GM12878 (cell line): ENCODE measurements at regions not wholly inside any gene's neighbourhood (a gene's known extent, or its start where the extent isn't known, plus 50 kb on each side); places are given as distances from the start of the nearest gene placed in this dataset.

Experiments
- ATAC-seq: fragments of 200-7000 bp; cut with Tn5 transposase; 3 replicates; pipeline ENCODE4 v1.9.1; 2020; ENCODE audit warnings: mild to moderate bottlenecking, moderate library complexity
- BruUV-seq: library from RNA; stranded (reverse); fragments of 400-500 nt; replicated peaks from 2 replicates; lab custom pipeline; 2021; lab: Mats Ljungman, UMichigan
- CTCF ChIA-PET: fragments of 300-600 bp; sonication (Branson Sonifier 250); formaldehyde crosslinking; extraction: SDS; loops from one replicate; lab custom pipeline; 2021; ENCODE audit warnings: inconsistent platforms; lab: Yijun Ruan, JAX
- POLR2A ChIA-PET: fragments of 350-600 bp; formaldehyde crosslinking; extraction: SDS; loops from one replicate; lab custom pipeline; 2021; ENCODE audit warnings: inconsistent platforms; lab: Charles Lee
- RAD21 ChIA-PET: fragments of 300-600 bp; sonication (Branson Sonifier 250); formaldehyde crosslinking; loops from one replicate; lab custom pipeline; 2023; ENCODE audit warnings: antibody characterized with exemption; ENCODE audit not compliant: unreplicated experiment; lab: Charles Lee
- SMC1A ChIA-PET: fragments of 300-600 bp; sonication (Branson Sonifier 250); formaldehyde crosslinking; loops from one replicate; lab custom pipeline; 2023; ENCODE audit not compliant: unreplicated experiment, uncharacterized antibody; lab: Charles Lee
- DNase-seq: peaks from one replicate; pipeline ENCODE4 v3.0.0-alpha.2; 2011; ENCODE audit warnings: low read depth, low spot score
- FAIRE-seq: peaks from 3 replicates; lab custom pipeline; 2011; peaks lifted over from hg19 to GRCh38; lab: Jason Lieb, UNC
- H2AFZ ChIP-seq: 2 replicates; pipeline ENCODE4 v1.6.0; 2011; ENCODE audit warnings: low read depth, low read length, control low read depth; ENCODE audit not compliant: control insufficient read depth
- H3K27ac ChIP-seq: 2 replicates; pipeline ENCODE4 v1.5.1; 2011; ENCODE audit warnings: control low read depth; ENCODE audit not compliant: control insufficient read depth, insufficient read depth
- H3K27me3 ChIP-seq, 2 experiments: replicated peaks in 1 of 2; 2 replicates each; pipeline versions ENCODE4 v1.6.0 to v1.6.1; 2011; ENCODE audit warnings: low read length in 1 of 2; ENCODE audit not compliant: control insufficient read depth in 2 of 2, insufficient read depth in 2 of 2
- H3K36me3 ChIP-seq, 2 experiments: 2 replicates each; pipeline ENCODE4 v1.5.1; 2011; ENCODE audit warnings: low read length in 1 of 2; ENCODE audit not compliant: control insufficient read depth in 2 of 2, insufficient read depth in 2 of 2
- H3K4me1 ChIP-seq: 2 replicates; pipeline ENCODE4 v1.6.1; 2011; ENCODE audit warnings: mild to moderate bottlenecking, low read length, moderate library complexity, mixed read lengths; ENCODE audit not compliant: control insufficient read depth, insufficient read depth
- H3K4me2 ChIP-seq: 2 replicates; pipeline ENCODE4 v1.6.0; 2011; ENCODE audit warnings: control low read depth; ENCODE audit not compliant: control insufficient read depth, insufficient read depth
- H3K4me3 ChIP-seq: fragments of 200-600 bp; sonication (generic); 2 replicates; pipeline ENCODE4 v1.5.1; 2016
- H3K79me2 ChIP-seq: 2 replicates; pipeline ENCODE4 v1.6.0; 2011; ENCODE audit warnings: low read length; ENCODE audit not compliant: control insufficient read depth, insufficient read depth
- H3K9ac ChIP-seq: 2 replicates; pipeline ENCODE4 v1.8.0; 2011; ENCODE audit warnings: low read length, control low read depth, mixed read lengths; ENCODE audit not compliant: control insufficient read depth, insufficient read depth
- H3K9me3 ChIP-seq: replicated peaks from 3 replicates; pipeline ENCODE4 v1.5.1; 2011; ENCODE audit warnings: mild to moderate bottlenecking, low read length; ENCODE audit not compliant: control insufficient read depth, insufficient read depth
- H4K20me1 ChIP-seq: 2 replicates; pipeline ENCODE4 v1.6.0; 2011; ENCODE audit not compliant: control insufficient read depth, insufficient read depth
- BACH1 ChIP-seq: fragments of 450-650 bp; IDR thresholded peaks from 2 replicates; pipeline ENCODE4 v1.6.1; 2017; ENCODE audit warnings: mild to moderate bottlenecking, borderline replicate concordance
- EED ChIP-seq: sonication (generic); IDR thresholded peaks from 2 replicates; pipeline ENCODE4 v1.6.1; 2016; ENCODE audit warnings: antibody characterized with exemption, low read depth
- ESRRA ChIP-seq: IDR thresholded peaks from 2 replicates; pipeline ENCODE4 v1.6.1; 2012; ENCODE audit warnings: mild to moderate bottlenecking, low read length, improper control_type of control experiment
- HDAC6 ChIP-seq: fragments of 200-600 bp; sonication (generic); IDR thresholded peaks from one replicate; pipeline ENCODE4 v1.8.0; 2017; ENCODE audit warnings: antibody characterized with exemption; ENCODE audit not compliant: unreplicated experiment
- JUNB ChIP-seq: IDR thresholded peaks from 2 replicates; pipeline ENCODE4 v1.6.1; 2016; ENCODE audit warnings: antibody characterized with exemption, mild to moderate bottlenecking
- MYB ChIP-seq: fragments of 150-350 bp; IDR thresholded peaks from 2 replicates; pipeline ENCODE4 v1.6.1; 2014; ENCODE audit warnings: mild to moderate bottlenecking, low read depth, low read length, borderline replicate concordance
- MYC ChIP-seq: IDR thresholded peaks from 2 replicates; pipeline ENCODE4 v1.6.1; 2011; ENCODE audit warnings: mild to moderate bottlenecking, low read length, moderate library complexity, inconsistent platforms; ENCODE audit not compliant: insufficient read depth, insufficient replicate concordance, insufficient read length, severe bottlenecking
- NBN ChIP-seq: fragments of 450-650 bp; IDR thresholded peaks from 2 replicates; pipeline ENCODE4 v1.6.1; 2016
- RB1 ChIP-seq: fragments of 450-650 bp; formaldehyde crosslinking; IDR thresholded peaks from 2 replicates; pipeline ENCODE4 v1.6.1; 2017; ENCODE audit warnings: mild to moderate bottlenecking, borderline replicate concordance
- RUNX3 ChIP-seq: IDR thresholded peaks from 2 replicates; pipeline ENCODE4 v1.6.1; 2012; ENCODE audit warnings: low read length, inconsistent platforms
- YY1 ChIP-seq: IDR thresholded peaks from 2 replicates; pipeline ENCODE4 v1.6.1; 2011; ENCODE audit warnings: low read depth, mild to moderate bottlenecking, low read length
- ZNF622 ChIP-seq: fragments of 450-650 bp; IDR thresholded peaks from 2 replicates; pipeline ENCODE4 v1.6.1; 2017; ENCODE audit warnings: mild to moderate bottlenecking, inconsistent platforms
- WGBS: methylation state at CpG from one replicate; pipeline ENCODE4 v1.1.6; 2016; ENCODE audit warnings: low lambda C conversion rate; ENCODE audit not compliant: insufficient replicate concordance, insufficient coverage; ENCODE audit errors: missing lambda C conversion rate; 5-methylcytosine and 5-hydroxymethylcytosine counted together
- in situ Hi-C: fragments of 300-500 bp; cut with MboI; formaldehyde crosslinking; loops from 9 replicates; pipeline ENCODE4 v1.14.3; 2018; ENCODE audit warnings: mixed read lengths
- intact Hi-C: fragments of 100-400 bp; cut with micrococcal nuclease; formaldehyde crosslinking; loops from one replicate; pipeline ENCODE4 v1.14.2; 2022; ENCODE audit not compliant: unreplicated experiment
- TF ChIP-seq, protein P1 (sequence below): fragments of 450-650 bp; IDR thresholded peaks from 2 replicates; pipeline ENCODE4 v1.6.1; 2016; ENCODE audit warnings: mild to moderate bottlenecking

- no peak overlapping the region for H3K4me3 ChIP-seq
- no peaks in the 10 kb centered on the region for H3K27me3 ChIP-seq
- SMC1A ChIA-PET = interaction anchor here (0.7 kb wide), 1 partner anchor 828 kb away, joined by 3 read pairs; no protein-coding TSS in a partner anchor
- no peaks in the 10 kb centered on the region for H3K4me1 ChIP-seq
- no peaks in the 10 kb centered on the region for H4K20me1 ChIP-seq
- no peaks in the 10 kb centered on the region for H3K36me3 ChIP-seq
- H3K4me2 ChIP-seq = 0 out of 2 replicates have a peak overlapping the region, but pooled peaks have one; percentile 17
- RAD21 ChIA-PET = no interaction called here
- no peak overlapping the region for H3K27ac ChIP-seq
- FAIRE-seq (no peak), DNase-seq (no peak), ATAC-seq (peak; percentile 51)
- intact Hi-C loops = no loop called here
- CTCF ChIA-PET = no interaction called here
- no peak overlapping the region for H2AFZ ChIP-seq
- in situ Hi-C loops = no loop called here
- no peaks in the 10 kb centered on the region for H3K79me2 ChIP-seq
- no TSS peak for BruUV-seq
- POLR2A ChIA-PET = no interaction called here
- no peak overlapping the region for H3K9ac ChIP-seq
- WGBS = 17% methylated on average over 2 of the region's 2 CpGs
- no peaks in the 10 kb centered on the region for H3K9me3 ChIP-seq
- TF ChIP-seq YY1 (no peak), JUNB (peak; percentile 21; the same call in 1 of the 2 replicates), MYB (no peak), RUNX3 (peak; percentile 29; the same call in 1 of the 2 replicates)
Observed at GRCh38 chr4:144399927-144400326, 246.0 kb upstream of the HHIP start.

GRCh38 chr4:144402176-144402575 lies 243.8 kb upstream of the HHIP start:
- TF ChIP-seq EED (no peak), NBN (no peak), MYC (no peak), BACH1 (no peak), ESRRA (no peak), RB1 (no peak), HDAC6 (no peak), ZNF622 (no peak)
- TF ChIP-seq, protein P1, sequence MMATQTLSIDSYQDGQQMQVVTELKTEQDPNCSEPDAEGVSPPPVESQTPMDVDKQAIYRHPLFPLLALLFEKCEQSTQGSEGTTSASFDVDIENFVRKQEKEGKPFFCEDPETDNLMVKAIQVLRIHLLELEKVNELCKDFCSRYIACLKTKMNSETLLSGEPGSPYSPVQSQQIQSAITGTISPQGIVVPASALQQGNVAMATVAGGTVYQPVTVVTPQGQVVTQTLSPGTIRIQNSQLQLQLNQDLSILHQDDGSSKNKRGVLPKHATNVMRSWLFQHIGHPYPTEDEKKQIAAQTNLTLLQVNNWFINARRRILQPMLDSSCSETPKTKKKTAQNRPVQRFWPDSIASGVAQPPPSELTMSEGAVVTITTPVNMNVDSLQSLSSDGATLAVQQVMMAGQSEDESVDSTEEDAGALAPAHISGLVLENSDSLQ = no peak
- 30% methylated on average over 2 of the region's 2 CpGs for WGBS
- ChIA-PET POLR2A (no interaction called here), RAD21 (no interaction called here), SMC1A (interaction anchor here (1.1 to 1.2 kb wide), 2 partner anchors 12 to 23 kb away, joined by 3 to 4 read pairs; no protein-coding TSS in a partner anchor), CTCF (no interaction called here)
- Histone ChIP-seq H3K27me3 (no peaks in the 10 kb centered on the region), H3K4me2 (no peak overlapping the region), H3K36me3 (no peaks in the 10 kb centered on the region), H3K4me3 (no peak overlapping the region), H3K9ac (no peak overlapping the region), H2AFZ (no peak overlapping the region), H4K20me1 (no peaks in the 10 kb centered on the region), H3K4me1 (no peaks in the 10 kb centered on the region), H3K27ac (no peak overlapping the region), H3K9me3 (no peaks in the 10 kb centered on the region), H3K79me2 (no peaks in the 10 kb centered on the region)
- FAIRE-seq = no peak
- intact Hi-C loops (no loop called here), in situ Hi-C loops (no loop called here)
- no peak for DNase-seq
- no TSS peak for BruUV-seq
- ATAC-seq = no peak
